GM19240 (cell line): ENCODE measurements at regions not wholly inside any gene's neighbourhood (a gene's known extent, or its start where the extent isn't known, plus 50 kb on each side); places are given as distances from the start of the nearest gene placed in this dataset.
"Not testable (repeated sequence)": the region's sequence is repeated elsewhere in the genome, so short reads cannot be mapped to it uniquely, and the experiment has no call there.

Experiments
- DNase-seq: peaks from one replicate; pipeline ENCODE4 v3.0.0; 2011; ENCODE audit warnings: low spot score; ENCODE audit not compliant: insufficient read length

GRCh38 chr5:152688561-152689249, 283.6 kb upstream of the NMUR2 start:
- DNase-seq: no peak

DNA sequence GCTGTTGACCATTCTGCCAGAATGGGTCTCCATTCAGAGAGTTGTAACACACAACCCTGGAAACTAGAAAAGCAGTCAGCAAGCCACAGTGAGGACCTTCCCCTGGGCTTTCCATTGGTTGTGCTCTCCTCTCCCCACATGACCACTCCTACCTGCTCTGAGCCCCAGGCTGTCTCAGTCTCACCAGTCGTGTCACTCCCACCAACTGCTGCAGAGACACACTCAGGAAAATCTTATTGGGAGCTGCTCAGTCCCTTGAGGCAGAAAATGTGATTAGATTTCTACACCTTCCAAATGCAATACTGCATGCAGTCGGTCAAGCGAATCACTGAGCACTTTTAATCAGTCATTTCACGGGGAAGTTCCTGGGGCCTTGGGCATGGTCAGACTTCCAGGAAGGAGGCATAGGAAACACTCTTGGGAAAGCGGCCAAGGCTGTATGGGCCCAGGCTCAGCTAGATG, 284.2 kb upstream of the NMUR2 start:
- no peak for DNase-seq

DNA sequence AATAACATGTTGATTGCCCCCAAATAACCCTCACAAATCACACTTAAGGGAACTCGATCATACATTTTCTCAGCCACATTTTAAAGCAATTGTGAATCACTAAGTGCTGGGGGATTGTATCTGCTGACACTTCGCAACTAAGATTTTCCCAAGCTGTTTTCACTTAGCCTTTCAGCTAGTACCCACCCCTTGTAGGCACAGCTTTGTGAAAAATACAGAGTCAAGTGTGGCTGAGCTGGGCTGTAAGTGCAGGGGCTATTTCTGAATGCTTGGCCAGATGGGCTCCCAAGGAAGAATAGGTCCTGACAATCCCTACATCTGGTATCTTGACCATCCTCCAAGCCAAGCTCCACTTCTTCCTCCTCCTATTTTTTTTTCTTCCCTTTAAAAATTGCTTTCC, 289.2 kb upstream of the NMUR2 start:
- no peak for DNase-seq

GRCh38 chr5:152701305-152701949, 296.3 kb upstream of the NMUR2 start:
- no peak for DNase-seq

DNA sequence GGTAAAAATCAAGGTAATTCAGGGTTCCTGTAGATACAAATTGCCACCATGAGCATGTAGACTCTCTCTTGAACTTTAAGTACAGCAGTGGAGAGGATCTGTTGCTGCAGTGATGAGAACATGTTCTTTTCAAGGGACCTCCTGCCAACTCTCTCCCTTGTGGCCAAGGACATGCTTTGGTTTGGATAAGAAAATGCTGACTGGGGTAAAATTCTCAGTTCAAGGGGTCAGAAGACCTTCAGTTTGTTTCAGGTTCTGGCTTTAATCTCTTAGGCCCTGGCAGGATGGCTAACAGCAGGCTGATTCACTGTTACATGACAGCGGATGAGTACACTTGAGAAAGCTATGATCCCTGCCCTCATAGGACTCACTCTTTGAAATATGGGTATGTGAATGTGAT, 299.2 kb upstream of the NMUR2 start:
- DNase-seq: no peak

- no peak for DNase-seq
Measured at GRCh38 chr5:152711801-152712388, 306.8 kb upstream of the NMUR2 start.

GRCh38 chr5:152717393-152717792, 312.3 kb upstream of the NMUR2 start:
- no peak for DNase-seq

- DNase-seq: no peak
Measured at GRCh38 chr5:152723482-152723881, 318.4 kb upstream of the NMUR2 start.

GRCh38 chr5:152730176-152730575, 325.1 kb upstream of the NMUR2 start:
- no peak for DNase-seq

GRCh38 chr5:152736906-152737305, 331.8 kb upstream of the NMUR2 start:
- DNase-seq: no peak

DNA sequence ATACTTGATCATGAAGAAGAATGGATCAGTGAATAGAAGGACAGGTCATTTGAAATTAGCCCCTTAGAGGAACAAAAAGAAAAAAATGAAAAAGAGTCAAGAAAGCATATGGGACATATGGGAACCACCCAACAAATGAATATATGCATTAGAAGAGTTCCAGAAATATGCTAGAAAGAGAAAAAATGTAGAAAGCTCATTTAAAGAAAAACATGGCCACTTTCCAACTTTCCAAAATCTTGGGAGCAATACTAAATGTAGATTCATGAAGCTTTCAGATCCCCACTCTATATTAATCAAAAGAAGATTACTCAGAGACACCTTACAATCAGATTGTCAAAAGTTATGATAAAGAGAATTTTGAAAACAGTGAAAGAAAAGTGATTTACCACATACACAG, 334.8 kb upstream of the NMUR2 start:
- DNase-seq: no peak

- DNase-seq: not testable (repeated sequence)
Measured at GRCh38 chr5:152741126-152741525, 336.0 kb upstream of the NMUR2 start.

DNA sequence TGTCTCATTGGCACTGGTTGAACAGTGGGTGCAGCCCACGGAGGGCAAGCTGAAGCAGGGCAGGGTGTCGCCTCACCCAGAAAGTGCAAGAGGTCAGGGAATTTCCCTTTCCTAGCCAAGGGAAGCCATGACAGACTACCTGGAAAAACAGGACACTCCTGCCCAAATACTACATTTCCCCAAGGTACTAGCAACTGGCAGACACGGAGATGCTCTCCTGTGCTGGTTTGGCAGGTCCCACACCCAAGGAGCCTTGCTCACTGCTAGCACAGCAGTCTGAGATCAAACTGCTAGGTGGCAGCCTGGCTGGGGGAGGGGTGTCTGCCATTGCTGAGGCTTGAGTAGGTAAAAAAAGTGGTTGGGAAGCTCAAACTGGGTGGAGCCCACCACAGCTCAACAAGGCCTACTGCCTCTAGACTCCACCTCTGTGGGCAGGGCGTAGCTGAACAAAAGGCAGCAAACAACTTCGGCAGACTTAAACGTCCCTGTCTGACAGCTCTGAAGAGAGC, 382.7 kb upstream of the NMUR2 start:
- DNase-seq: not testable (repeated sequence)

DNA sequence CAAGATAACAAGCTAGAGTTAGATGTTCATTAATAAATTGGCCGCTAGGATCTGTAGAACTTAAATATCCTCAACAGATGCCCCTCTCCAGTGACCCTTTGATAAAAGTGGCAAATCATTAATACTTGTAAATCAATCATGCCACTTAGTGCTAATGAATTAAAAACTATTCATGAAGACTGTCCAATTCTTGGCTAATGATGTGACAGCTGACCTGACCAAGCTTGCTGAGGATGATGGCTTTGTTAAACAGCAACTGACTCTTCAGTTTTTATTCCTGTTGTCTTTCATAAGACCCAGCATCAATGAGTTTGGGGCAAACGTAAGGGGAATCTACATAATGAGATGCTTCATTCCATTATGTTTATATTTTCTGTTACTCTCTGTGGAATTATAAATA, 396.8 kb upstream of the NMUR2 start:
- DNase-seq: no peak

- no peak for DNase-seq
Measured at GRCh38 chr5:152804179-152804578, 399.1 kb upstream of the NMUR2 start.

GRCh38 chr5:152811988-152812387, 406.9 kb upstream of the NMUR2 start:
- DNase-seq: no peak

DNA sequence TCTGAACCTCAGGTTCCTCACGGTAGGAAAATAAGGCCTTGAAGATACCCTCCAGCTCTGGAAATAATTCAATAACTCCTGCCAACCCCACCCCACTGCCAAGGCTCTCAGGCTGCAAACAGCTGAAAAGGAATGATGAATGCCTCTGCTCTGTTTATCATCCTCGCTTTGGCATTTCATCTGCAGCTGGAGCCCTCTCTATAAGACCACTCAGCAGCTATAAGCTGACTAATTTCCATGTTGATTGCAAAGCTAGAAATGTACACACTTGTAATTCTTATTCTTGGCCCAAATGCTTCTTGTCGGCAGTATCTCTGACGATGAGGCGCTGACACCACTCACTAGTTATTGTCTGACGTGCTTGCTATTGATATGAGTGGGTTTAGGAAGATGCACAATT, 408.4 kb upstream of the NMUR2 start:
- no peak for DNase-seq

GRCh38 chr5:152819891-152820290, 414.8 kb upstream of the NMUR2 start:
- DNase-seq: no peak

GRCh38 chr5:152824316-152824715, 419.2 kb upstream of the NMUR2 start:
- DNase-seq: no peak

- no peak for DNase-seq
Measured at GRCh38 chr5:152838241-152838786, 433.2 kb upstream of the NMUR2 start.

GRCh38 chr5:152844713-152845112, 439.6 kb upstream of the NMUR2 start:
- DNase-seq: no peak

- no peak for DNase-seq
Measured at GRCh38 chr5:152853361-152853760, 448.3 kb upstream of the NMUR2 start.
